ENCODE measurements at regions not wholly inside any gene's neighbourhood (a gene's known extent, or its start where the extent isn't known, plus 50 kb on each side); places are given as distances from the start of the nearest gene placed in this dataset.

- no peak for DNase-seq (ENCODE audit: low read depth in 2 of 2)
- TF ChIP-seq CTCF (conservative IDR thresholded peaks at IDR 0.05 in 1 of 2, IDR thresholded peaks at IDR 0.05 in 1 of 2; ENCODE audit: low read depth in 1 of 2, low read length in 2 of 2) (no peak), EZH2 (IDR thresholded peaks at IDR 0.05; ENCODE audit: low read length, missing control alignments) (no peak)
- Histone ChIP-seq H3K4me1 (ENCODE audit: control insufficient read depth, extremely low read depth, insufficient read depth, low read length) (peaks cover 3% of the 10 kb centered on the region), H3K27ac (ENCODE audit: insufficient read depth, low read length) (no peak overlapping the region), H3K9me3 (ENCODE audit: control insufficient read depth, insufficient read depth, low read depth, low read length) (no peaks in the 10 kb centered on the region), H3K27me3 (ENCODE audit: control insufficient read depth, insufficient read depth, low read length) (no peaks in the 10 kb centered on the region), H3K4me2 (ENCODE audit: extremely low read depth, insufficient read depth, low read length) (no peak overlapping the region), H3K4me3 (replicated peaks in 1 of 4; ENCODE audit: control extremely low read depth in 1 of 4, insufficient read depth in 1 of 4, low read depth in 3 of 4, low read length in 4 of 4) (no peak overlapping the region), H3K9ac (ENCODE audit: insufficient read depth, low read length) (no peak overlapping the region), H3K36me3 (ENCODE audit: control insufficient read depth, insufficient read depth, low read length) (no peaks in the 10 kb centered on the region), H3K79me2 (ENCODE audit: control insufficient read depth, insufficient read depth, low read length) (no peaks in the 10 kb centered on the region), H4K20me1 (ENCODE audit: control insufficient read depth, extremely low read depth, insufficient read depth, low read length) (no peaks in the 10 kb centered on the region), H2AFZ (ENCODE audit: low read length) (no peak overlapping the region)
Measured at GRCh38 chr10:124159153-124159552, 65.8 kb upstream of the CHST15 start.

GRCh38 chr10:124158592-124158991 is 65.2 kb upstream of the CHST15 start:
- DNase-seq (ENCODE audit: low read depth in 2 of 2): no peak
- no peaks in the 10 kb centered on the region for H3K79me2 ChIP-seq (ENCODE audit: control insufficient read depth, insufficient read depth, low read length)
- H2AFZ ChIP-seq (ENCODE audit: low read length): no peak overlapping the region
- H3K4me3 ChIP-seq (replicated peaks in 1 of 4; ENCODE audit: control extremely low read depth in 1 of 4, insufficient read depth in 1 of 4, low read depth in 3 of 4, low read length in 4 of 4): no peak overlapping the region
- no peak overlapping the region for H3K27ac ChIP-seq (ENCODE audit: insufficient read depth, low read length)
- no peak overlapping the region for H3K9ac ChIP-seq (ENCODE audit: insufficient read depth, low read length)
- H3K4me2 ChIP-seq (ENCODE audit: extremely low read depth, insufficient read depth, low read length): no peak overlapping the region
- no peaks in the 10 kb centered on the region for H4K20me1 ChIP-seq (ENCODE audit: control insufficient read depth, extremely low read depth, insufficient read depth, low read length)
- no peaks in the 10 kb centered on the region for H3K36me3 ChIP-seq (ENCODE audit: control insufficient read depth, insufficient read depth, low read length)
- no peaks in the 10 kb centered on the region for H3K27me3 ChIP-seq (ENCODE audit: control insufficient read depth, insufficient read depth, low read length)
- peaks cover 3% of the 10 kb centered on the region for H3K4me1 ChIP-seq (ENCODE audit: control insufficient read depth, extremely low read depth, insufficient read depth, low read length)
- no peaks in the 10 kb centered on the region for H3K9me3 ChIP-seq (ENCODE audit: control insufficient read depth, insufficient read depth, low read depth, low read length)
- TF ChIP-seq EZH2 (IDR thresholded peaks at IDR 0.05; ENCODE audit: low read length, missing control alignments) (no peak), CTCF (conservative IDR thresholded peaks at IDR 0.05 in 1 of 2, IDR thresholded peaks at IDR 0.05 in 1 of 2; ENCODE audit: low read depth in 1 of 2, low read length in 2 of 2) (no peak)

DNA sequence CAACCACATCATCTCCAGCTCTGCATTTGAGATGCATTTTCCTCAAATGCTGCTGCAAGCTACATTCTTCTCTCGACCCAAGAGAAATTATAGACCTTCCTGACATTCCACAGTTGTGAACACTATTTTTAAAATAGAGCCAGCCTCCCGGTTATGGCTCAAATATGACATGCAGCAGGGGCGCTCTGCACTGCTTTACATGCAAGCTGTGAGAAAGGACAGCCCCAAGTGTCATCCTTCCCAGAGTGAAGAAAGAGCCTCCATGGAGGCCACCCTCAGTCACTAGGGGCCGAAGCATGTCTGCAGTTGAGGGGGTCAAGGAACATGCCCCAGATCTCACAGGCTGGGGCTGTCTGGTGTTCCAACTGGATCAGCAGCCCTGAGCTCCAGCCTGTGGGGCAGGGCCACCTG is 63.9 kb upstream of the CHST15 start:
- no peaks in the 10 kb centered on the region for H3K36me3 ChIP-seq (ENCODE audit: control insufficient read depth, insufficient read depth, low read length)
- TF ChIP-seq CTCF (conservative IDR thresholded peaks at IDR 0.05 in 1 of 2, IDR thresholded peaks at IDR 0.05 in 1 of 2; ENCODE audit: low read depth in 1 of 2, low read length in 2 of 2) (no peak), EZH2 (IDR thresholded peaks at IDR 0.05; ENCODE audit: low read length, missing control alignments) (no peak)
- no peaks in the 10 kb centered on the region for H3K27me3 ChIP-seq (ENCODE audit: control insufficient read depth, insufficient read depth, low read length)
- H3K4me2 ChIP-seq (ENCODE audit: extremely low read depth, insufficient read depth, low read length): no peak overlapping the region
- H3K4me1 ChIP-seq (ENCODE audit: control insufficient read depth, extremely low read depth, insufficient read depth, low read length): peaks cover 11% of the 10 kb centered on the region
- no peak overlapping the region for H3K9ac ChIP-seq (ENCODE audit: insufficient read depth, low read length)
- H4K20me1 ChIP-seq (ENCODE audit: control insufficient read depth, extremely low read depth, insufficient read depth, low read length): no peaks in the 10 kb centered on the region
- H2AFZ ChIP-seq (ENCODE audit: low read length): no peak overlapping the region
- H3K27ac ChIP-seq (ENCODE audit: insufficient read depth, low read length): no peak overlapping the region
- no peak overlapping the region for H3K4me3 ChIP-seq (replicated peaks in 1 of 4; ENCODE audit: control extremely low read depth in 1 of 4, insufficient read depth in 1 of 4, low read depth in 3 of 4, low read length in 4 of 4)
- no peaks in the 10 kb centered on the region for H3K79me2 ChIP-seq (ENCODE audit: control insufficient read depth, insufficient read depth, low read length)
- peak in 1 of 2 donors; percentile 81 for DNase-seq (ENCODE audit: low read depth in 2 of 2)
- H3K9me3 ChIP-seq (ENCODE audit: control insufficient read depth, insufficient read depth, low read depth, low read length): no peaks in the 10 kb centered on the region

All from fibroblast of lung (primary cell).